HepG2 (cell line): ENCODE measurements at regions not wholly inside any gene's neighbourhood (a gene's known extent, or its start where the extent isn't known, plus 50 kb on each side); places are given as distances from the start of the nearest gene placed in this dataset.

Source experiments
- ATAC-seq: fragments of 200-7000 bp; cut with Tn5 transposase; 3 replicates; pipeline ENCODE4 v1.9.1; 2020; ENCODE audit warnings: mild to moderate bottlenecking, moderate library complexity
- BruUV-seq: library from RNA; stranded (reverse); fragments of 400-500 nt; replicated peaks from 2 replicates; lab custom pipeline; 2021; lab: Mats Ljungman, UMichigan
- CTCF ChIA-PET: fragments of 300-600 bp; formaldehyde crosslinking; extraction: SDS; loops from one replicate; lab custom pipeline; 2021; ENCODE audit warnings: low total read pairs, inconsistent platforms, low intra/inter-chr PET ratio; lab: Yijun Ruan, JAX
- POLR2A ChIA-PET: fragments of 350-600 bp; sonication (Branson Sonifier 250); formaldehyde crosslinking; loops from one replicate; lab custom pipeline; 2020; ENCODE audit warnings: antibody characterized with exemption, inconsistent platforms; lab: Yijun Ruan, JAX
- DNase-seq: peaks from one replicate; pipeline ENCODE4 v3.0.0-alpha.2; 2015; ENCODE audit warnings: low spot score
- FAIRE-seq: peaks from 3 replicates; lab custom pipeline; 2011; peaks lifted over from hg19 to GRCh38; lab: Jason Lieb, UNC
- H2AFZ ChIP-seq: one replicate; pipeline ENCODE4 v1.6.1; 2011; ENCODE audit warnings: low read length, inconsistent platforms
- H3K27ac ChIP-seq: fragments of 300-600 bp; 3 replicates; pipeline ENCODE4 v1.8.0; 2011; ENCODE audit warnings: mixed run types, mild to moderate bottlenecking, mixed read lengths, low read length, inconsistent platforms; ENCODE audit not compliant: insufficient read depth; ENCODE audit errors: extremely low read length
- H3K27me3 ChIP-seq, 2 experiments: fragments of 200-600 bp in 1 of 2; 2 replicates in 1 of 2; 3 replicates in 1 of 2; pipeline versions ENCODE4 v1.6.0 to v1.8.0; 2011; ENCODE audit warnings: low read length in 2 of 2, mild to moderate bottlenecking in 2 of 2, moderate library complexity in 2 of 2, inconsistent platforms in 1 of 2; ENCODE audit not compliant: insufficient read depth in 2 of 2, control insufficient read depth in 1 of 2
- H3K36me3 ChIP-seq, 2 experiments: fragments of 200-600 bp in 1 of 2; replicated peaks in 1 of 2; 2 replicates in 1 of 2; 3 replicates in 1 of 2; pipeline versions ENCODE4 v1.5.1 to v1.8.0; 2011; ENCODE audit warnings: low read length in 2 of 2, inconsistent platforms in 1 of 2; ENCODE audit not compliant: insufficient read depth in 2 of 2, control insufficient read depth in 1 of 2
- H3K4me1 ChIP-seq: 2 replicates; pipeline ENCODE4 v1.5.1; 2012; ENCODE audit warnings: low read length, inconsistent platforms; ENCODE audit not compliant: insufficient read depth
- H3K4me2 ChIP-seq: 2 replicates; pipeline ENCODE4 v1.6.0; 2011; ENCODE audit warnings: low read depth, low read length, inconsistent platforms
- H3K4me3 ChIP-seq, 3 experiments: fragments of 200-600 bp in 1 of 3; sonication (generic), shearing (Covaris generic) in 1 of 3; replicated peaks in 1 of 3; 2 replicates each; pipeline ENCODE4 v1.5.1; 2011 to 2016; ENCODE audit warnings: low read length in 3 of 3, inconsistent platforms in 2 of 3, low read depth in 2 of 3, mild to moderate bottlenecking in 2 of 3, control low read depth in 1 of 3, mixed read lengths in 1 of 3; ENCODE audit not compliant: insufficient read depth in 1 of 3
- H3K79me2 ChIP-seq: one replicate; pipeline ENCODE4 v1.6.1; 2011; ENCODE audit warnings: low read length, inconsistent platforms; ENCODE audit not compliant: insufficient read depth
- H3K9ac ChIP-seq: 2 replicates; pipeline ENCODE4 v1.6.0; 2011; ENCODE audit warnings: mild to moderate bottlenecking, low read depth, low read length, inconsistent platforms; ENCODE audit not compliant: insufficient read depth
- H3K9me3 ChIP-seq: 2 replicates; pipeline ENCODE4 v1.5.1; 2012; ENCODE audit warnings: mild to moderate bottlenecking, low read length
- H4K20me1 ChIP-seq: 2 replicates; pipeline ENCODE4 v1.6.0; 2011; ENCODE audit warnings: inconsistent platforms, mild to moderate bottlenecking, low read length, moderate library complexity; ENCODE audit not compliant: insufficient read depth
- FOXK1 ChIP-seq: sonication (generic); formaldehyde crosslinking; IDR thresholded peaks from 2 replicates; pipeline ENCODE4 v1.4.0; 2020; ENCODE audit warnings: low read depth, missing genetic modification reagents, borderline replicate concordance
- GATAD2A ChIP-seq: IDR thresholded peaks from 2 replicates; pipeline ENCODE4 v1.6.1; 2016
- HNRNPL ChIP-seq: fragments of 200-400 bp; formaldehyde crosslinking; IDR thresholded peaks from 2 replicates; pipeline ENCODE4 v1.6.1; 2017; ENCODE audit warnings: mild to moderate bottlenecking, low read depth, low read length
- IRX3 ChIP-seq: sonication (generic); formaldehyde crosslinking; IDR thresholded peaks from 2 replicates; pipeline ENCODE4 v1.8.1; 2023; ENCODE audit warnings: mild to moderate bottlenecking, low read depth, missing genetic modification reagents, borderline replicate concordance
- KLF12 ChIP-seq: sonication (generic); formaldehyde crosslinking; IDR thresholded peaks from 2 replicates; pipeline ENCODE4 v1.4.0; 2020; ENCODE audit warnings: missing genetic modification reagents, borderline replicate concordance
- MLLT10 ChIP-seq: sonication (generic); formaldehyde crosslinking; IDR thresholded peaks from 2 replicates; pipeline ENCODE4 v1.4.0; 2020; ENCODE audit warnings: missing genetic modification reagents
- ZNF432 ChIP-seq: sonication (generic); formaldehyde crosslinking; IDR thresholded peaks from 2 replicates; pipeline ENCODE4 v1.5.0; 2020; ENCODE audit warnings: missing genetic modification reagents, mild to moderate bottlenecking, borderline replicate concordance
- ZNF550 ChIP-seq: sonication (generic); formaldehyde crosslinking; IDR thresholded peaks from 2 replicates; pipeline ENCODE4 v1.4.0; 2020; ENCODE audit warnings: mild to moderate bottlenecking, missing genetic modification reagents, borderline replicate concordance
- ZNF660 ChIP-seq: sonication (generic); formaldehyde crosslinking; IDR thresholded peaks from 2 replicates; pipeline ENCODE4 v1.5.1; 2020; ENCODE audit warnings: mild to moderate bottlenecking, low read depth, missing genetic modification reagents, borderline replicate concordance
- WGBS: methylation state at CpG from one replicate; pipeline ENCODE4 v1.1.6; 2017; ENCODE audit warnings: low lambda C conversion rate; 5-methylcytosine and 5-hydroxymethylcytosine counted together
- in situ Hi-C: cut with HindIII; loops from 2 replicates; pipeline ENCODE4 v1.10.0; 2017; ENCODE audit warnings: low pct_unique_long_range_greater_than_20kb; ENCODE audit not compliant: extremely low pct_ligation_motif_present
- intact Hi-C: fragments of 100-400 bp; cut with micrococcal nuclease; formaldehyde crosslinking; loops from one replicate; pipeline ENCODE4 v1.10.0; 2022; ENCODE audit not compliant: unreplicated experiment
- TF ChIP-seq, protein P1 (sequence below): sonication (generic); formaldehyde crosslinking; IDR thresholded peaks from 2 replicates; pipeline ENCODE4 v1.4.0; 2020; ENCODE audit warnings: missing genetic modification reagents
- TF ChIP-seq, protein P2 (sequence below): IDR thresholded peaks from 2 replicates; pipeline ENCODE4 v1.6.1; 2016
- TF ChIP-seq, protein P3 (sequence below): sonication (generic); formaldehyde crosslinking; IDR thresholded peaks from 2 replicates; pipeline ENCODE4 v1.4.0; 2020; ENCODE audit warnings: missing genetic modification reagents, mild to moderate bottlenecking, borderline replicate concordance
- TF ChIP-seq, protein P4 (sequence below): sonication (generic); formaldehyde crosslinking; IDR thresholded peaks from 2 replicates; pipeline ENCODE4 v1.4.0; 2020; ENCODE audit warnings: missing genetic modification reagents, borderline replicate concordance

DNA sequence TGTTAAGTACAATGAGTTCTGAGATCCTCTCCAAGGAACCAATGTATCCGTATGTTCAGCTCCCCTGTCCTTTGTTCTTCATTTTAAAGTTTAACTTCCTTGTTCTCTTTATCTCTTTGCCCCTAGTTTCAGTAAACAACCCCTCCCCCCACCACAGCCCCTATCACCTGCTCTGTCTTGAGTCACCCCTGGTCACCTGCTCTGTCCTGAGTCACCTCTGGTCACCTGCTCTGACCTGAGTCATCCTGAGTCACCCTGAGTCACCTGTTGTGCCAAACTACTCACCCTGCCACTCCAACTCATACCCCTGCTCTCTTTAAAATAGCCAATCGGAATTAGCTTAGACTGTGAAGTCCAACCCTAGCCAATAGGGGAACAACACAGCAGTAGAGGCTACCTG is 288.7 kb upstream of the CDYL start (continued):
- TF ChIP-seq, protein P1, sequence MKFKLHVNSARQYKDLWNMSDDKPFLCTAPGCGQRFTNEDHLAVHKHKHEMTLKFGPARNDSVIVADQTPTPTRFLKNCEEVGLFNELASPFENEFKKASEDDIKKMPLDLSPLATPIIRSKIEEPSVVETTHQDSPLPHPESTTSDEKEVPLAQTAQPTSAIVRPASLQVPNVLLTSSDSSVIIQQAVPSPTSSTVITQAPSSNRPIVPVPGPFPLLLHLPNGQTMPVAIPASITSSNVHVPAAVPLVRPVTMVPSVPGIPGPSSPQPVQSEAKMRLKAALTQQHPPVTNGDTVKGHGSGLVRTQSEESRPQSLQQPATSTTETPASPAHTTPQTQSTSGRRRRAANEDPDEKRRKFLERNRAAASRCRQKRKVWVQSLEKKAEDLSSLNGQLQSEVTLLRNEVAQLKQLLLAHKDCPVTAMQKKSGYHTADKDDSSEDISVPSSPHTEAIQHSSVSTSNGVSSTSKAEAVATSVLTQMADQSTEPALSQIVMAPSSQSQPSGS (CRISPR knock-in tag) = no peak
- TF ChIP-seq ZNF660 (no peak), IRX3 (CRISPR knock-in tag) (no peak)
- TF ChIP-seq, protein P2, sequence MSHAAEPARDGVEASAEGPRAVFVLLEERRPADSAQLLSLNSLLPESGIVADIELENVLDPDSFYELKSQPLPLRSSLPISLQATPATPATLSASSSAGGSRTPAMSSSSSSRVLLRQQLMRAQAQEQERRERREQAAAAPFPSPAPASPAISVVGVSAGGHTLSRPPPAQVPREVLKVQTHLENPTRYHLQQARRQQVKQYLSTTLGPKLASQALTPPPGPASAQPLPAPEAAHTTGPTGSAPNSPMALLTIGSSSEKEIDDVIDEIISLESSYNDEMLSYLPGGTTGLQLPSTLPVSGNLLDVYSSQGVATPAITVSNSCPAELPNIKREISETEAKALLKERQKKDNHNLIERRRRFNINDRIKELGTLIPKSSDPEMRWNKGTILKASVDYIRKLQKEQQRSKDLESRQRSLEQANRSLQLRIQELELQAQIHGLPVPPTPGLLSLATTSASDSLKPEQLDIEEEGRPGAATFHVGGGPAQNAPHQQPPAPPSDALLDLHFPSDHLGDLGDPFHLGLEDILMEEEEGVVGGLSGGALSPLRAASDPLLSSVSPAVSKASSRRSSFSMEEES = 0 out of 2 replicates have a peak, but pooled peaks have one; percentile 43

DNA sequence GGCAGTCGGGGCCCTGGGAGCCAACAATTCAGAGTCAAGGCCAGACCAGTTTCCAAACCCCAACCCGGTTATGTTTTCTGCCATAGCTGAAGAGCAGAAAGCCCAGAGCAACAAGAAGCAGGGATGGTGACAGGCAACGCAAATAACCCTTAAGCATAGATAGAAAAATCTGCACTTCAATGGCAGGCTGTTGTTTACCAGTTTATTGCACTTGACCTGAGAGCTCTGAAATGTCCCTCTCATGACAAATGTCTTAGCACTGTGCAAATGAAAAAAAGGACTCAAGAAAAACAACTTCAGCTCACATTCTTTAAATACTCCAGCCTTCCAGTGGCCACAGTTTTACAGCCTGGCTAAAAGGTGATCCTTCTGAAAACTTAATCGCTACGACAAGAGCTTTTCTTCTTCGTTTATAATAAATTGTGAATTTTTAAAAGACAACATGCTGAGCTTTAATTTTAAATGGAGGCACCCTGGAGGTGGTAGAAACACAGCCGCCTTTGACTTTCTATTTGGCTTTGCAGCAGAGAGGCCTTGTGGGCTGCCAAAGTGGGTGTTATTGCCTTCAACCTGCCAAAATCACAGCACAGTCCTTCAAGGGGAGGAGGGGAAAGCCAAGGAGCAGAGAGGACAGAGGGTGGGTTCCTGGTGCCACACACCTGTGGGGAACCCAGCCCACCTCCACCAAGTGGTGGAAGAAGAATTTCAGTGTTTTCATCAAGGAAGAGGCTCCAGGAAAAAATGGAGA is 289.5 kb upstream of the CDYL start:
- in situ Hi-C loops (no loop called here), intact Hi-C loops (no loop called here)
- Histone ChIP-seq H3K79me2 (no peaks in the 10 kb centered on the region), H3K27me3 (peaks cover 0 to 11% of the 10 kb centered on the region in 2 experiments; a peak in 2 of 5 replicates), H2AFZ (no peak overlapping the region), H3K36me3 (no peaks in the 10 kb centered on the region), H3K4me2 (no peak overlapping the region), H3K9ac (no peak overlapping the region), H3K4me1 (no peaks in the 10 kb centered on the region), H3K9me3 (peaks cover 25% of the 10 kb centered on the region), H3K4me3 (no peak overlapping the region), H3K27ac (no peak overlapping the region), H4K20me1 (no peaks in the 10 kb centered on the region)
- ChIA-PET CTCF (no interaction called here), POLR2A (no interaction called here)
- no TSS peak for BruUV-seq
- TF ChIP-seq, protein P3, sequence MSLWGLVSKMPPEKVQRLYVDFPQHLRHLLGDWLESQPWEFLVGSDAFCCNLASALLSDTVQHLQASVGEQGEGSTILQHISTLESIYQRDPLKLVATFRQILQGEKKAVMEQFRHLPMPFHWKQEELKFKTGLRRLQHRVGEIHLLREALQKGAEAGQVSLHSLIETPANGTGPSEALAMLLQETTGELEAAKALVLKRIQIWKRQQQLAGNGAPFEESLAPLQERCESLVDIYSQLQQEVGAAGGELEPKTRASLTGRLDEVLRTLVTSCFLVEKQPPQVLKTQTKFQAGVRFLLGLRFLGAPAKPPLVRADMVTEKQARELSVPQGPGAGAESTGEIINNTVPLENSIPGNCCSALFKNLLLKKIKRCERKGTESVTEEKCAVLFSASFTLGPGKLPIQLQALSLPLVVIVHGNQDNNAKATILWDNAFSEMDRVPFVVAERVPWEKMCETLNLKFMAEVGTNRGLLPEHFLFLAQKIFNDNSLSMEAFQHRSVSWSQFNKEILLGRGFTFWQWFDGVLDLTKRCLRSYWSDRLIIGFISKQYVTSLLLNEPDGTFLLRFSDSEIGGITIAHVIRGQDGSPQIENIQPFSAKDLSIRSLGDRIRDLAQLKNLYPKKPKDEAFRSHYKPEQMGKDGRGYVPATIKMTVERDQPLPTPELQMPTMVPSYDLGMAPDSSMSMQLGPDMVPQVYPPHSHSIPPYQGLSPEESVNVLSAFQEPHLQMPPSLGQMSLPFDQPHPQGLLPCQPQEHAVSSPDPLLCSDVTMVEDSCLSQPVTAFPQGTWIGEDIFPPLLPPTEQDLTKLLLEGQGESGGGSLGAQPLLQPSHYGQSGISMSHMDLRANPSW (CRISPR knock-in tag) = no peak
- TF ChIP-seq IRX3 (CRISPR knock-in tag) = no peak
- TF ChIP-seq HNRNPL = no peak
- TF ChIP-seq ZNF550 (CRISPR knock-in tag) = no peak
- no peak for TF ChIP-seq ZNF432 (CRISPR knock-in tag)
- TF ChIP-seq, protein P4, sequence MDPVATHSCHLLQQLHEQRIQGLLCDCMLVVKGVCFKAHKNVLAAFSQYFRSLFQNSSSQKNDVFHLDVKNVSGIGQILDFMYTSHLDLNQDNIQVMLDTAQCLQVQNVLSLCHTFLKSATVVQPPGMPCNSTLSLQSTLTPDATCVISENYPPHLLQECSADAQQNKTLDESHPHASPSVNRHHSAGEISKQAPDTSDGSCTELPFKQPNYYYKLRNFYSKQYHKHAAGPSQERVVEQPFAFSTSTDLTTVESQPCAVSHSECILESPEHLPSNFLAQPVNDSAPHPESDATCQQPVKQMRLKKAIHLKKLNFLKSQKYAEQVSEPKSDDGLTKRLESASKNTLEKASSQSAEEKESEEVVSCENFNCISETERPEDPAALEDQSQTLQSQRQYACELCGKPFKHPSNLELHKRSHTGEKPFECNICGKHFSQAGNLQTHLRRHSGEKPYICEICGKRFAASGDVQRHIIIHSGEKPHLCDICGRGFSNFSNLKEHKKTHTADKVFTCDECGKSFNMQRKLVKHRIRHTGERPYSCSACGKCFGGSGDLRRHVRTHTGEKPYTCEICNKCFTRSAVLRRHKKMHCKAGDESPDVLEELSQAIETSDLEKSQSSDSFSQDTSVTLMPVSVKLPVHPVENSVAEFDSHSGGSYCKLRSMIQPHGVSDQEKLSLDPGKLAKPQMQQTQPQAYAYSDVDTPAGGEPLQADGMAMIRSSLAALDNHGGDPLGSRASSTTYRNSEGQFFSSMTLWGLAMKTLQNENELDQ = no peak
- TF ChIP-seq FOXK1 (CRISPR knock-in tag) = no peak
- TF ChIP-seq GATAD2A (CRISPR knock-in tag) = no peak
- TF ChIP-seq KLF12 = no peak
- no peak for TF ChIP-seq MLLT10 (CRISPR knock-in tag)
- ATAC-seq = no peak
- no peak for DNase-seq
- no peak for FAIRE-seq
- WGBS = 31% methylated on average over 7 of the region's 7 CpGs
